LNCAP (cell line): ENCODE measurements at regions not wholly inside any gene's neighbourhood (a gene's known extent, or its start where the extent isn't known, plus 50 kb on each side); places are given as distances from the start of the nearest gene placed in this dataset.

Source experiments
- TF ChIP-seq, protein P1 (sequence below): fragments of 450-650 bp; IDR thresholded peaks from 2 replicates; pipeline ENCODE4 v1.5.1; 2017; ENCODE audit warnings: mild to moderate bottlenecking

GRCh38 chr11:134752526-134752925 is 340.5 kb upstream of the B3GAT1 start:
- TF ChIP-seq, protein P1, sequence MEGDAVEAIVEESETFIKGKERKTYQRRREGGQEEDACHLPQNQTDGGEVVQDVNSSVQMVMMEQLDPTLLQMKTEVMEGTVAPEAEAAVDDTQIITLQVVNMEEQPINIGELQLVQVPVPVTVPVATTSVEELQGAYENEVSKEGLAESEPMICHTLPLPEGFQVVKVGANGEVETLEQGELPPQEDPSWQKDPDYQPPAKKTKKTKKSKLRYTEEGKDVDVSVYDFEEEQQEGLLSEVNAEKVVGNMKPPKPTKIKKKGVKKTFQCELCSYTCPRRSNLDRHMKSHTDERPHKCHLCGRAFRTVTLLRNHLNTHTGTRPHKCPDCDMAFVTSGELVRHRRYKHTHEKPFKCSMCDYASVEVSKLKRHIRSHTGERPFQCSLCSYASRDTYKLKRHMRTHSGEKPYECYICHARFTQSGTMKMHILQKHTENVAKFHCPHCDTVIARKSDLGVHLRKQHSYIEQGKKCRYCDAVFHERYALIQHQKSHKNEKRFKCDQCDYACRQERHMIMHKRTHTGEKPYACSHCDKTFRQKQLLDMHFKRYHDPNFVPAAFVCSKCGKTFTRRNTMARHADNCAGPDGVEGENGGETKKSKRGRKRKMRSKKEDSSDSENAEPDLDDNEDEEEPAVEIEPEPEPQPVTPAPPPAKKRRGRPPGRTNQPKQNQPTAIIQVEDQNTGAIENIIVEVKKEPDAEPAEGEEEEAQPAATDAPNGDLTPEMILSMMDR, result no peak

GRCh38 chr11:134751766-134752165 is 339.7 kb upstream of the B3GAT1 start:
- TF ChIP-seq, protein P1, result no peak

DNA sequence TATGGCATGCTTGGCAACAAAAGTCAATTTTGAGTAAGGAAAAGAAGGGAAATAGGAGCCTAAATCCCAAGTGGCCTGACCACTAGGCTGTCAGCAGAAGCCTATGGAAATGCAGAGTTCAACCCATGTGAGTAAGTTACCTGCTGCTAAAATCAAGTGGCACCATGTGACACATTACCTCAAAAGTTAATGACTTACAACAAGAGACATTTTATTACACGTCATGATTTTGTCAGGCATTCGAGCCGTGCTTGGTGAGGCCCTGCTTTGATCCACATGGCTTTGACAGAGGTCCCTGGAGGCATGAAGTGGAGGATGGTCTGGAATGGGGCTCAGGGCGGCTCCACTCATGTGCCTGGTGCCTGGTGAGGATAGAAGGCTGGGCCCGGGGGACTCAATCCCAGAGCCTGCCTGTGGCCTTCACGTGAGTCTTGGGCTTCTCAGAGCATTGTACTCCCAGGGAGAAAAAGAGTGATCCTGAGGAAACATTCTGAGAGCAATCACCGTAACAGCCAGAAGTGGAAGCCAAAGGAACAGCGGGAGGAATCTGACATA is 339.1 kb upstream of the B3GAT1 start:
- TF ChIP-seq, protein P1, result no peak

DNA sequence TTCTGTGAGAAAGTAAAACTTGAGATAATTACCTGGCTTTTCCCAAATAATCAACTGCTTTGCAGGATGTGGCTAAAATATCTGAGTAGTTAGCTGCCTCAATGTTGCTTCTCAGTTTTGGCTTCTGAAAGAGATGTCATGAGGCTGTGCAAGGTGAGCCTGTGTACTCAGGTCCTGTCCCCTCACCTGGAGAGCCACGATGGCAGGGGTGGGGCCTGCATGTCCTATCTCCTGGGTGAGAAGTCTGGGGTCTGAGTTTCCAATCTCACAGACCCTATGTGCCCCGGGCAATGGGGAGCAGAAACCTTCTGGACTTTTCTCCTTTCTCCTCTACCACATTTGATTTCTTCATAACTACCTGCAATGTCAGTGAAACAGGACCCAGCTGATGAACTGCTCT is 338.6 kb upstream of the B3GAT1 start:
- TF ChIP-seq, protein P1, result no peak

DNA sequence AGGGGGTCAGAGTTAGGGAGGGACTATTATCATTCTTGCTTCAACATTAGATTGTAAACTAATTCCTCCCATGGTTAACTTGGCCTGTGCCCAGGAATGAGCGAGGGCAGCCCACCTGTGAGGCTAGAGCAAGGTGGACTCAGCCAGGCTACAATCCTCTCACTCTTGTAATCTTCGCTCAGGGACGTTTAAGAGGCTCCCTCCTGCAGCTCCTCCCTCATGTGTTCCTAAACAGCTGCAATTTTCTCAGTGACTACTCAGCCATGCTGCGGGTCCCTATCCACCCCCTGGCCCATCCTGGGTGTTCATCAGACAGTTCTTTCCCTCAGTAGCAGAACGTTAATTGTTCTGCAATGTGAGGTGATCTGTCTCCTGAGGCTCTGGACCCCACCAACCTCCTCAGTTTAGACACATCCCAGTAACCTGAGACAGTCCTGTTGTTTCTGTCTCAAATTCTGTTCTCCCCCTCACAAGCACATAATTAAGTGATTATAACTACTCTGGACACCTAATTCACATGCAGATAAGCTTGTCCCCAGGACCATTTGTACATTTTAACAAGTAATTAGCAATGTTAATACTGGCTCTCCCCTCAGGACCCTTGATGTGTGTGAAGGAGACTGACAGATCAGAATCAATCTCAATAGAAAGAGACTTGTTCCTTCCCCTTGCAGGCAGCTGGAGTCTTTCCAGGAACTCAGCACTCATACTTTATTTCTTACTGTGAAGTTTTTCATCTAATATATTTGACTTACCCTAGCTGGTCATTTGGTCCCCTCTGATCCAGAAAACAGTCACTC is 337.2 kb upstream of the B3GAT1 start:
- TF ChIP-seq, protein P1, result no peak

- TF ChIP-seq, protein P1, result no peak
These were observed 334.6 kb upstream of the B3GAT1 start for GRCh38 chr11:134746609-134747008.

DNA sequence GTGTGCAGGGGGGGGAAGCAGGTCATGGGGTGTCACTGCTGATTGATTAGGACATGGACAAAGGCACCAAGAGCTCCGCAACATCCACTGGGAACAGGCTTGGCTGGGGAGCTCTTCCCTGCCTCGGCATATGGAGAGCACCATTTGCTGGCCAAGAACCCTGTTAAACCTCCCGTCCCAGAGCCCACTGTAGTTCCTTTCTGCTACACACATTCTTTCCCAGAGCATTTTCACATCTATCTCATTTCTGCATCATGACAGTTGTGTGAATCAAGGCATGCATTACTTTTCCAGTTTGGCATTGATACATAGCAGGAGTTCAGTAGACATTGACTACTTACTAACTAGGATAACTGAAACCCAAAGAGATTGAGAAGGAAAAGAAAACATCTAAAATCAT is 333.4 kb upstream of the B3GAT1 start:
- TF ChIP-seq, protein P1, result no peak
